Neutrophil (primary cell): ENCODE measurements at regions not wholly inside any gene's neighbourhood (a gene's known extent, or its start where the extent isn't known, plus 50 kb on each side); places are given as distances from the start of the nearest gene placed in this dataset.

Experiments used
- H3K27ac ChIP-seq: fragments of 200-600 bp; sonication (generic); 2 replicates; pipeline ENCODE4 v1.5.1; 2016; ENCODE audit warnings: mild to moderate bottlenecking, moderate library complexity
- H3K27me3 ChIP-seq: fragments of 200-600 bp; sonication (generic); 2 replicates; pipeline ENCODE4 v1.6.0; 2016; ENCODE audit warnings: mild to moderate bottlenecking
- H3K36me3 ChIP-seq: fragments of 200-600 bp; sonication (generic); 2 replicates; pipeline ENCODE4 v1.5.1; 2017
- H3K4me1 ChIP-seq, 2 experiments: fragments of 200-600 bp in 1 of 2; sonication (generic) in 1 of 2; 1 replicate in 1 of 2; 2 replicates in 1 of 2; pipeline versions ENCODE4 v1.5.1 to v1.6.1; 2013 to 2016; ENCODE audit warnings: low read depth in 1 of 2, low read length in 1 of 2, mild to moderate bottlenecking in 1 of 2, moderate library complexity in 1 of 2; ENCODE audit not compliant: control insufficient read depth in 1 of 2, insufficient read depth in 1 of 2
- H3K4me3 ChIP-seq, 2 experiments: fragments of 200-600 bp in 1 of 2; sonication (generic) in 1 of 2; 1 replicate in 1 of 2; 2 replicates in 1 of 2; pipeline ENCODE4 v1.5.1; 2013 to 2016; ENCODE audit warnings: low read depth in 1 of 2, low read length in 1 of 2, mild to moderate bottlenecking in 1 of 2, moderate library complexity in 1 of 2
- H3K9me3 ChIP-seq: fragments of 200-600 bp; sonication (generic); 2 replicates; pipeline ENCODE4 v1.5.1; 2016
- TF ChIP-seq, protein P1 (sequence below): fragments of 200-600 bp; sonication (generic); IDR thresholded peaks from 2 replicates; pipeline ENCODE4 v1.5.1; 2016; ENCODE audit warnings: antibody characterized with exemption

DNA sequence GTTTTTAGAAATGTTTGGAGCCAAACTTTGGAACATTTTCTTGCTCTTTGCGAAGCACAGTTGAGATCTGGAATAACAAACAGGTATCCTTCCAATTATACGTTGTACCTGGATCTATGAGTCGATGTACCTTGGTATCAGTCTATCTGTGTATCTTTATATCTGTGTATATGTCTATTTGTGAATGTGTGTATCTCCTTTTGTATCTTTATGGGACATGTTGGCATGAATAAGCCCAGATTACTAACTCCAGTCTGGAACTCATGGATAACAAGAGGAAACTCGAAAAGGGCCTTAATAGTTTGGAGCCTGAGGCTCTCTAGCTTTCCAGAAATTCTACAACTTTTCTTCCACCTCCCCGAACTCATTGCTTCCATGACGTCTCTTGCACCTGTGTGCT is 490.0 kb downstream of the GATA3 start:
- Histone ChIP-seq H3K27ac (no peak overlapping the region), H3K4me3 (no peak overlapping the region), H3K9me3 (no peaks in the 10 kb centered on the region), H3K36me3 (no peaks in the 10 kb centered on the region), H3K27me3 (no peaks in the 10 kb centered on the region), H3K4me1 (peaks cover 7% of the 10 kb centered on the region in 2 experiments)
- TF ChIP-seq, protein P1, sequence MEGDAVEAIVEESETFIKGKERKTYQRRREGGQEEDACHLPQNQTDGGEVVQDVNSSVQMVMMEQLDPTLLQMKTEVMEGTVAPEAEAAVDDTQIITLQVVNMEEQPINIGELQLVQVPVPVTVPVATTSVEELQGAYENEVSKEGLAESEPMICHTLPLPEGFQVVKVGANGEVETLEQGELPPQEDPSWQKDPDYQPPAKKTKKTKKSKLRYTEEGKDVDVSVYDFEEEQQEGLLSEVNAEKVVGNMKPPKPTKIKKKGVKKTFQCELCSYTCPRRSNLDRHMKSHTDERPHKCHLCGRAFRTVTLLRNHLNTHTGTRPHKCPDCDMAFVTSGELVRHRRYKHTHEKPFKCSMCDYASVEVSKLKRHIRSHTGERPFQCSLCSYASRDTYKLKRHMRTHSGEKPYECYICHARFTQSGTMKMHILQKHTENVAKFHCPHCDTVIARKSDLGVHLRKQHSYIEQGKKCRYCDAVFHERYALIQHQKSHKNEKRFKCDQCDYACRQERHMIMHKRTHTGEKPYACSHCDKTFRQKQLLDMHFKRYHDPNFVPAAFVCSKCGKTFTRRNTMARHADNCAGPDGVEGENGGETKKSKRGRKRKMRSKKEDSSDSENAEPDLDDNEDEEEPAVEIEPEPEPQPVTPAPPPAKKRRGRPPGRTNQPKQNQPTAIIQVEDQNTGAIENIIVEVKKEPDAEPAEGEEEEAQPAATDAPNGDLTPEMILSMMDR: no peak

DNA sequence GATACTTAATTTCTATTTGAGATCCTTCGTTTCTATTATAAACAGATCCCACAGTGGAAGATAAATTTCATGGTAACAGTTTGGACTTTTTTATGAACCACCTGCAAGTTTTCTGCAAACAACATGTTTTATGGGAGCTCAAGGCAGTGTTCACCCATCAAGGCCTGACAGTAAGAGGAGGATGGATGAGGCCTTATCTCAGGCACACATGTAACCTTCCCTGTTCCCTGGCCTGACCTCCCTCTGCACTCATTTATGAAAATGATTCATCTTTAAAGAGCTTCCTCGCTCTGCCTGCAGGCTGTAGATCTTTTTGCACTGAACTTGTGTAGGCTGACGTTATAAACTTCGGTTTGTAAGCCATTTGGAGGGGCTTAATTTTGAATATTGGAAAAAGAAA is 500.1 kb downstream of the GATA3 start:
- Histone ChIP-seq H3K27ac (no peak overlapping the region), H3K36me3 (no peaks in the 10 kb centered on the region), H3K4me3 (no peak overlapping the region), H3K9me3 (no peaks in the 10 kb centered on the region), H3K4me1 (no peaks in the 10 kb centered on the region), H3K27me3 (no peaks in the 10 kb centered on the region)
- TF ChIP-seq, protein P1: no peak

DNA sequence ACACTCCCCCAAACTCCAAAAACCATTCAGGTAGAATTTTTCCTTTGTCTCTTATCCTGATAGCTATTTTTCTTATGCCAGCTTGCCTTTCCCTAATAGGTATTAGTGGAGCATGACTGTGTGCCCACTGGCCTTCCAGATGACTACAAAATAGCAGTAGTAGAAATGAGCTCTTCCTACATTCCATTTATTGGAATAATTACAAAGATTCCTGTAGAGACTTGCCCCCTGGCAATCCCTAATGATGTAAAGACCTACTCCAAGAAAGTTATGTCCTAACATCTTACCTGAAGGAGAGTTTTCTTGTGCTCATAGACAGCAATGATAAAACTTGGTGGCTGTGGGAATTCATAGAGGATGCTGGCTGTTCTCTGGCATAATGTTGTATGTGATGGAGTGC is 501.8 kb downstream of the GATA3 start:
- TF ChIP-seq, protein P1: no peak
- H3K9me3 ChIP-seq: no peaks in the 10 kb centered on the region
- no peaks in the 10 kb centered on the region for H3K27me3 ChIP-seq
- H3K4me1 ChIP-seq: no peaks in the 10 kb centered on the region
- H3K36me3 ChIP-seq: no peaks in the 10 kb centered on the region
- H3K4me3 ChIP-seq: no peak overlapping the region
- no peak overlapping the region for H3K27ac ChIP-seq

DNA sequence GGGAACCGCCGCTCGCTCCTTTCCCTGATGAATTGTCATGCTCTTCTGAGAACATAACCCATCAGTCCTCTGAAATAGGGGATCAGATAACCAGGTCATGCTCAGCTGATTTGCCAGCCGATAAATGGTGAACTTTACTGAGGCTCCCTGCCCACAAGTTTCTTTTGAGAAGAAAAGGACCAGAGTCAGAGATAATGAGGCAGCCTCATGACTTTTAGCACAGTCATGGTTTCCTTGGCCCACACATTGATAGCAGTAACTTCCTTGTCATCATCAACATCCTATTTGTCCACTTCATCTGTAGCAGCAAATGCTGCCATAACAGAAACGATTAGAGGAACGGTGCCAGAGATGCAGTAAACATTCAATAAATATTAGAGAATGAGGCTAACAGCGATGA is 509.0 kb downstream of the GATA3 start:
- Histone ChIP-seq H3K27me3 (no peaks in the 10 kb centered on the region), H3K4me3 (no peak overlapping the region), H3K9me3 (no peaks in the 10 kb centered on the region), H3K4me1 (no peaks in the 10 kb centered on the region), H3K27ac (no peak overlapping the region), H3K36me3 (no peaks in the 10 kb centered on the region)
- TF ChIP-seq, protein P1: no peak

DNA sequence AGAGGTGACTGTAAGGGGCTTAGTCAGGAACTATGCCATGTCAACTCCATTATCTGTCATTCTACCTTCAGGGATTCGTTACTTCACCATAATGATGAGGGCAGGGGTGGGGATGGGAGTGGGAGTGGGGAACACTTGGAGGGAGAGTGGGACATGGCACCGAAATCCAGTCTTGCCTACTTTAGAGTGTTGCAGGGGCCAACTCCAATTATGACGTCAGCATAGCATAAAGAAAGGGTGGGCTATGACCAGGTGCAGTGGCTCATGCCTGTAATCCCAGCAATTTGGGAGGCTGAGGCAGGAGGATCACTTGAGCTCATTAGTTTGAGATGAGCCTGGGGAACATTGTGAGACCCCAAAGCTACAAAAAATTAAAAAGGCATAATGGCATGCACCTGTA is 512.2 kb downstream of the GATA3 start:
- no peaks in the 10 kb centered on the region for H3K36me3 ChIP-seq
- H3K27ac ChIP-seq: no peak overlapping the region
- H3K27me3 ChIP-seq: no peaks in the 10 kb centered on the region
- H3K9me3 ChIP-seq: no peaks in the 10 kb centered on the region
- TF ChIP-seq, protein P1: no peak
- H3K4me3 ChIP-seq: no peak overlapping the region
- H3K4me1 ChIP-seq: no peaks in the 10 kb centered on the region

DNA sequence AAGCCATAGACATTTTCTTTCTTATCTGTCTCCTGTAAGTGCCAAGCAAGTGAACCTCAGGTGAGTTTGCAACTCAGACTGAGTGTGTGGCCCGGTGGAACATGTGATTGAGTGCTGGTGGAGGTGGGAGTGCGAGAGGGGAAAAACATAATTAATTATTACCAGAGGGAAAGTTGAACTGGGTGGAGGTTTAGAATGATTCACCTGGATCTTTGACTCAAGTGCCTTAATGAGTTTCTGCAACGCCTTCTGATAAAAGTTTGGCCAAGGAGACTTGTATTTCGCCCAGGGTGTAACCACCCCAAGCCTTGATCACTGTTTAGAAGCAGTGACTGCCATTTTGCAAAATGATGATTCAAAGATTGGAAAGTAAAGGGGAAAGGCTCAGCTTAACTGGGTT is 513.9 kb downstream of the GATA3 start:
- no peaks in the 10 kb centered on the region for H3K27me3 ChIP-seq
- no peaks in the 10 kb centered on the region for H3K4me1 ChIP-seq
- no peaks in the 10 kb centered on the region for H3K9me3 ChIP-seq
- no peak overlapping the region for H3K27ac ChIP-seq
- H3K36me3 ChIP-seq: no peaks in the 10 kb centered on the region
- TF ChIP-seq, protein P1: no peak
- H3K4me3 ChIP-seq: no peak overlapping the region
